Cardiac muscle cell (in vitro differentiated cells and primary cell): ENCODE measurements at regions not wholly inside any gene's neighbourhood (a gene's known extent, or its start where the extent isn't known, plus 50 kb on each side); places are given as distances from the start of the nearest gene placed in this dataset.

Source experiments
- DNase-seq, 2 donors: peaks; one replicate each; pipeline versions ENCODE4 v3.0.0 to v3.0.0-alpha.2; 2010 to 2017; ENCODE audit warnings: low read depth in 1 of 2, low spot score in 1 of 2
- H3K27ac ChIP-seq: fragments of 200-600 bp; sonication (generic); 2 replicates; pipeline ENCODE4 v1.5.1; 2016
- H3K27me3 ChIP-seq: fragments of 200-600 bp; sonication (generic); 2 replicates; pipeline ENCODE4 v1.6.0; 2016; ENCODE audit warnings: control low read depth
- H3K36me3 ChIP-seq: fragments of 200-600 bp; sonication (generic); 2 replicates; pipeline ENCODE4 v1.5.1; 2016; ENCODE audit warnings: control low read depth
- H3K4me1 ChIP-seq: fragments of 200-600 bp; sonication (generic); 2 replicates; pipeline ENCODE4 v1.8.1; 2017; ENCODE audit warnings: low read depth, mild to moderate bottlenecking, mixed run types
- H3K4me3 ChIP-seq: fragments of 200-600 bp; sonication (generic); 2 replicates; pipeline ENCODE4 v1.5.1; 2016; ENCODE audit warnings: mild to moderate bottlenecking
- H3K9me3 ChIP-seq: fragments of 200-600 bp; sonication (generic); 2 replicates; pipeline ENCODE4 v1.5.1; 2017; ENCODE audit warnings: low read depth, mild to moderate bottlenecking, control low read depth
- CTCF ChIP-seq: IDR thresholded peaks from 2 replicates; pipeline ENCODE4 v1.5.1; 2012; ENCODE audit warnings: low read depth, mild to moderate bottlenecking, low read length

- H3K27me3 ChIP-seq: no peaks in the 10 kb centered on the region
- TF ChIP-seq CTCF: no peak
- no peaks in the 10 kb centered on the region for H3K4me1 ChIP-seq
- H3K36me3 ChIP-seq: no peaks in the 10 kb centered on the region
- DNase-seq: no peak
- H3K27ac ChIP-seq: no peak overlapping the region
- H3K9me3 ChIP-seq: no peaks in the 10 kb centered on the region
- no peak overlapping the region for H3K4me3 ChIP-seq
Measured at GRCh38 chr12:76653342-76653741, 93.8 kb upstream of the OSBPL8 start.

- DNase-seq: no peak
- H3K4me3 ChIP-seq: no peak overlapping the region
Measured at GRCh38 chr12:76664731-76665130, 99.2 kb upstream of the ZDHHC17 start.

GRCh38 chr12:76666290-76666835, 97.6 kb upstream of the ZDHHC17 start:
- Histone ChIP-seq H3K27me3 (no peaks in the 10 kb centered on the region), H3K27ac (no peak overlapping the region), H3K4me3 (no peak overlapping the region), H3K4me1 (peaks cover 8% of the 10 kb centered on the region), H3K36me3 (no peaks in the 10 kb centered on the region), H3K9me3 (no peaks in the 10 kb centered on the region)
- TF ChIP-seq CTCF: no peak
- DNase-seq: no peak

More at GRCh38 chr12:76664731-76665130, 99.2 kb upstream of the ZDHHC17 start:
- H3K27ac ChIP-seq: no peak overlapping the region
- H3K4me1 ChIP-seq: peaks cover 8% of the 10 kb centered on the region
- H3K36me3 ChIP-seq: no peaks in the 10 kb centered on the region
- H3K9me3 ChIP-seq: no peaks in the 10 kb centered on the region
- TF ChIP-seq CTCF: no peak
- H3K27me3 ChIP-seq: no peaks in the 10 kb centered on the region

- H3K4me3 ChIP-seq: no peak overlapping the region
- H3K36me3 ChIP-seq: no peaks in the 10 kb centered on the region
- no peak for DNase-seq
- no peak overlapping the region for H3K27ac ChIP-seq
- H3K27me3 ChIP-seq: no peaks in the 10 kb centered on the region
- H3K9me3 ChIP-seq: no peaks in the 10 kb centered on the region
- H3K4me1 ChIP-seq: peaks cover 8% of the 10 kb centered on the region
- no peak for TF ChIP-seq CTCF
Measured at GRCh38 chr12:76669981-76670380, 93.9 kb upstream of the ZDHHC17 start.

- H3K4me3 ChIP-seq: no peak overlapping the region
- H3K36me3 ChIP-seq: no peaks in the 10 kb centered on the region
- no peak for DNase-seq
- H3K27me3 ChIP-seq: no peaks in the 10 kb centered on the region
- H3K27ac ChIP-seq: no peak overlapping the region
- no peaks in the 10 kb centered on the region for H3K9me3 ChIP-seq
- H3K4me1 ChIP-seq: peaks cover 2% of the 10 kb centered on the region
- no peak for TF ChIP-seq CTCF
Measured at GRCh38 chr12:76670776-76671175, 93.1 kb upstream of the ZDHHC17 start.
